NCI-H146 (cell line): ENCODE measurements at regions not wholly inside any gene's neighbourhood (a gene's known extent, or its start where the extent isn't known, plus 50 kb on each side); places are given as distances from the start of the nearest gene placed in this dataset.

Source experiments
- DNase-seq: peaks from one replicate; lab custom pipeline; 2025; lab: John Stamatoyannopoulos, UW

DNA sequence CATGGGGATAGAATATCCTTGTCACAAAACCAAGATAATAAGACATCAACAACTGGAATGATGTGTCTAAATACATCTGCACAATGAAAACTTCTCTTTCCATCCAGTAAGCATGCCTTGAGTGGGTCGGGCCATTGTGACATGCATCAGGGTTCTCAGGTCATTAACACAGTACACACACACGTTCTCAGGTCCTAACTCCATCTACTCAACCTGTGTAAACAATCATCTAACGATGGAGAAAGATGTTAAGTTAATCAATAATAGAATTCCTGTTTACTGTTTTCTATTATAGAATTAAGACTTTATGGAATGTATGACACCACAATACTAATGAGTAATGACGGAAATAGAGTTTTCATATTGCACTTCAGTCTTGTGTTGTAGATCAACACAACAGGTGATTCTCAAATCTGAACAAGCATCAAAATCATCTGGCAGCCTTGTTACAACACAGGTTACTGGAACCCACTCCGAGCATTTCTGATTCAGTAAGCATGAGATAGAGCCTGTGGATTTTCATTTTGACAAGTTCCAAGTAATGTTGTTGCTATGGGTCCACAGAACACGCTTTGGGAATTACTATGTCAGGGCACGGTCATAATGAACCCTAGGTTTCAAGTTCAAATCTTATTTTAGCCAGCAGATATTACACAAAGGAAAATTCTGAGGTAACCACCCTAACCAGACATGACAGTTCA is 315.8 kb upstream of the TEX13C start:
- DNase-seq: peak; percentile 18

DNA sequence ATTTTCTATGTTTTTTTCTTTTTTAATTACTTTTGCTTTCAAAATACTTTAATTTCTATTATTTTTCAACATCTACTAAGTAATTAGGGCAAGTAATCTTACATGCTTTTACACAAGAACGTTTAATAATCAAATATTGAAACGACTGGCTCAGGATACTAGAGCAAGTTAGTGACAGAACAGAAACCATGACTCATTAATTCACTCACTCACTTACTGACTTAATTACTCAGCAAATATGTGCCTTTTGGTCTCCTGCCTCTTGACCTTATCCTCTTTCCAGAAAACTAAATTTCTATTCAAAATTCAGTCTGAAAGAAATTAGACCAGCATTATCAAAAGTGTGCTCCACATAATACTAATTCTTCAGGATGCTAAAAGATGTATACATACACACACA is 314.9 kb upstream of the TEX13C start:
- DNase-seq: peak; percentile 65

DNA sequence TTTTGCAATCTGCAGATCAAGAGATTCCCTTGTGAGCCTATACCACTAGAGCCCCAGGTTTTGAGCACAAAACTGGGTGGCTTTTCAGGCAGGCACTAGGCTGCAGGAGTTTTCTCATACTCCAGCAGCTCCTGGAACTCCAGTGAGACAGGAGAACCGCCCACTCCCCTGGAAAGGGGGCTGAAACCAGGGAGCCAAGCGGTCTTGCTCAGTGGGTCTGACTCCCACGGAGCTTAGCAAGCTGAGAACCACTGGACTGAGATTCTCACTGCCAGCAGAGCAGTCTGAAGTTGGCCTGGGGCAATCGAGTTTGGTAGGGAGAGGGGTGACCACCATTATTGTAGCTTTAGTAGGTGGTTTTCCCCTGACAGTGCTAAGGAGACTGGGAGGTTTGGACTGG is 313.8 kb upstream of the TEX13C start:
- DNase-seq: no peak

DNA sequence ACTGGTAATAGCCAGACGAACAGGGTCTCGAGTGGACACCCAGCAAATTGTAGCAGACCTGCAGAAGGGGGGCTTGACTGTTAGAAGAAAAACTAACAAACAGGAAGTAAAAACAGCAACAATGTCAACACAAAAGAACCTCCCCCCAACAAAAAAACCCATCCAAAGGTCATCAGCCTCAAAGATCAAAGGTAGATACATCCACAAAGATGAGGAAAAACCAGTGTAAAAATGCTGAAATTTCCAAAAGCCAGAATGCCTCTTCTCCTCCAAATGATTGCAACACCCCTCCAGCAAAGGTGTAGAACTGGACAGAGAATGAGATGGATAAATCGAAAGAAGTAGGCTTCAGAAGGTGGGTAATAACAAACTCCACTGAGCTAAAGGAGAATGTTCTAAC is 313.0 kb upstream of the TEX13C start:
- no peak for DNase-seq

DNA sequence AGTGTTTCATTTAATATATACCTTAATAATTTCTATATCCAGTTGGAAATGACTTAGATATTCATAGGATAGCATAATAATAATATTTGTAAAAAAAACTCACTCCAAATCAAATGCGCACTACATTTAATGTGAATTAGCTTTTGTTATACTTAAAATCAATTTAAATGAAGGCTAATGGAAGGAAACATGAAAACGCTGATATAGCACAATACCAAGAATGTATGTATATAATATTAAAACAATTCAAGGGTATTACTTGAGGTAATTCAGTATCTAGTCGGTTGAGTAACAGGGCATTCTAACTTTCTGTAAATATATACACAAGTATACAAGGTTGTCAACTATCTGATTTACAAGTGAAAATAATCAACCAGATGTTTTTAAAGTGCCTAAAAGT is 307.1 kb upstream of the TEX13C start:
- no peak for DNase-seq

DNA sequence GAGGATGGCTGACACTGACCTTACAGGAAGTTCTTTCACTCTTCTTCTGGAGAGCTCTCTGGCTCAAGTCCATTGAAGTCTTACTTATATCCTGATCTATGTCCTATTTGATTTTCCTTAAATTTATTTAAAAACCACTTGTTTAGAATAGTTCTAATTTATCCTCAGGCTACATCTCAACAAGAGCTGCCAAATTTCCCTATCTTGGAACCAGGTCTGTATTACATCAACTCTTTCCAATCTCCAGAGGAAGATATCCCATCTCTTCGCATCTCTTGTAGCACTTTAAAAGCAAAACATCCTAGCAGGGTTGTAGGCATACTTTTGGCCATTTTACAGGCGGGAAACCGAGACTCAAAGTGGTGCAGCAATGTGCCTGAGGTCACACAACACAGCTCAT is 290.5 kb upstream of the TEX13C start:
- no peak for DNase-seq
